Epithelial cell of esophagus (primary cell): ENCODE measurements at regions not wholly inside any gene's neighbourhood (a gene's known extent, or its start where the extent isn't known, plus 50 kb on each side); places are given as distances from the start of the nearest gene placed in this dataset.

ENCODE experiments used
- DNase-seq: peaks from one replicate; pipeline ENCODE4 v3.0.0; 2010; ENCODE audit warnings: low read depth
- H3K4me3 ChIP-seq: 2 replicates; pipeline ENCODE4 v1.5.1; 2011; ENCODE audit warnings: mild to moderate bottlenecking, low read length, control low read depth
- CTCF ChIP-seq: IDR thresholded peaks from 2 replicates; pipeline ENCODE4 v1.5.1; 2011; ENCODE audit warnings: low read depth, mild to moderate bottlenecking, low read length, control low read depth, inconsistent platforms; ENCODE audit not compliant: insufficient read depth; ENCODE audit errors: missing control alignments

GRCh38 chr6:164836486-164836885, 472.9 kb downstream of the C6orf118 start:
- no peak for TF ChIP-seq CTCF
- DNase-seq = no peak
- H3K4me3 ChIP-seq = no peak overlapping the region

GRCh38 chr6:164832410-164832809, 477.0 kb downstream of the C6orf118 start:
- DNase-seq = no peak
- H3K4me3 ChIP-seq = no peak overlapping the region
- TF ChIP-seq CTCF = no peak

- no peak overlapping the region for H3K4me3 ChIP-seq
- TF ChIP-seq CTCF = no peak
- no peak for DNase-seq
Observed at GRCh38 chr6:164827537-164827936, 481.9 kb downstream of the C6orf118 start.

- H3K4me3 ChIP-seq = no peak overlapping the region
- no peak for DNase-seq
- TF ChIP-seq CTCF = no peak
Observed at GRCh38 chr6:164826831-164827468, 482.5 kb downstream of the C6orf118 start.

- no peak for DNase-seq
- TF ChIP-seq CTCF = no peak
- H3K4me3 ChIP-seq = no peak overlapping the region
Observed at GRCh38 chr6:164825386-164825785, 484.0 kb downstream of the C6orf118 start.

- TF ChIP-seq CTCF = no peak
- no peak overlapping the region for H3K4me3 ChIP-seq
- DNase-seq = no peak
Observed at GRCh38 chr6:164817662-164818061, 491.7 kb downstream of the C6orf118 start.

- peak; percentile 69 for DNase-seq
Observed at GRCh38 chr6:164812706-164813105, 496.7 kb downstream of the C6orf118 start.

More at GRCh38 chr6:164812706-164813105, 496.7 kb downstream of the C6orf118 start:
- no peak for TF ChIP-seq CTCF
- H3K4me3 ChIP-seq = no peak overlapping the region
